ENCODE measurements at regions not wholly inside any gene's neighbourhood (a gene's known extent, or its start where the extent isn't known, plus 50 kb on each side); places are given as distances from the start of the nearest gene placed in this dataset.

GRCh38 chr7:109964780-109965179 lies 1126.1 kb upstream of the LRRN3 start:
- no peak for DNase-seq

- DNase-seq = no peak
Observed at GRCh38 chr7:109967406-109967805, 1123.5 kb upstream of the LRRN3 start.

GRCh38 chr7:109983618-109984017 lies 1107.3 kb upstream of the LRRN3 start:
- DNase-seq = no peak

- DNase-seq = no peak
Observed at GRCh38 chr7:109984729-109985128, 1106.2 kb upstream of the LRRN3 start.

GRCh38 chr7:109986701-109987100 lies 1104.2 kb upstream of the LRRN3 start:
- no peak for DNase-seq

GRCh38 chr7:109996411-109996810 lies 1094.5 kb upstream of the LRRN3 start:
- DNase-seq = no peak

GRCh38 chr7:109996927-109997326 lies 1094.0 kb upstream of the LRRN3 start:
- DNase-seq = no peak

GRCh38 chr7:109997837-109998236 lies 1093.1 kb upstream of the LRRN3 start:
- DNase-seq = no peak

GRCh38 chr7:110001254-110001938 lies 1089.5 kb upstream of the LRRN3 start:
- DNase-seq = no peak

- no peak for DNase-seq
Observed at GRCh38 chr7:110003827-110004226, 1087.1 kb upstream of the LRRN3 start.

- no peak for DNase-seq
Observed at GRCh38 chr7:110007320-110008063, 1083.4 kb upstream of the LRRN3 start.

- no peak for DNase-seq
Observed at GRCh38 chr7:110010359-110010758, 1080.6 kb upstream of the LRRN3 start.

- no peak for DNase-seq
Observed at GRCh38 chr7:110017405-110017804, 1073.5 kb upstream of the LRRN3 start.

GRCh38 chr7:110027385-110027784 lies 1063.5 kb upstream of the LRRN3 start:
- no peak for DNase-seq

- DNase-seq = no peak
Observed at GRCh38 chr7:110043519-110043918, 1047.4 kb upstream of the LRRN3 start.

GRCh38 chr7:110050785-110051184 lies 1040.1 kb upstream of the LRRN3 start:
- no peak for DNase-seq

GRCh38 chr7:110051372-110051771 lies 1039.6 kb upstream of the LRRN3 start:
- no peak for DNase-seq

- no peak for DNase-seq
Observed at GRCh38 chr7:110056331-110056730, 1034.6 kb upstream of the LRRN3 start.

GRCh38 chr7:110058401-110058800 lies 1032.5 kb upstream of the LRRN3 start:
- DNase-seq = no peak

GRCh38 chr7:110061387-110061786 lies 1029.5 kb upstream of the LRRN3 start:
- no peak for DNase-seq

- no peak for DNase-seq
Observed at GRCh38 chr7:110065121-110065520, 1025.8 kb upstream of the LRRN3 start.

GRCh38 chr7:110066843-110067242 lies 1024.1 kb upstream of the LRRN3 start:
- DNase-seq = no peak

GRCh38 chr7:110071192-110071591 lies 1019.7 kb upstream of the LRRN3 start:
- DNase-seq = no peak

GRCh38 chr7:110075450-110075849 lies 1015.5 kb upstream of the LRRN3 start:
- DNase-seq = no peak

GRCh38 chr7:110076194-110076593 lies 1014.7 kb upstream of the LRRN3 start:
- DNase-seq = no peak
